ENCODE measurements at regions not wholly inside any gene's neighbourhood (a gene's known extent, or its start where the extent isn't known, plus 50 kb on each side); places are given as distances from the start of the nearest gene placed in this dataset.
"Not testable (repeated sequence)": the region's sequence is repeated elsewhere in the genome, so short reads cannot be mapped to it uniquely, and the experiment has no call there.

GRCh38 chr16:35614883-35615282 lies 2155.5 kb downstream of the TP53TG3F start:
- TF ChIP-seq CTCF (tag by site-specific recombination; IDR thresholded peaks at IDR 0.05); ZNF549 (tag by site-specific recombination; IDR thresholded peaks at IDR 0.05); MYNN (tag by site-specific recombination; IDR thresholded peaks at IDR 0.05; ENCODE audit: borderline replicate concordance); ZNF341 (tag by site-specific recombination; IDR thresholded peaks at IDR 0.05; ENCODE audit: low read depth); YY1 (tag by site-specific recombination; IDR thresholded peaks at IDR 0.05); KLF9 (tag by site-specific recombination; IDR thresholded peaks at IDR 0.05; ENCODE audit: low read depth); BCL11A (tag by site-specific recombination; IDR thresholded peaks at IDR 0.05; ENCODE audit: low read depth); TCF7L2 (IDR thresholded peaks at IDR 0.05; ENCODE audit: borderline replicate concordance, low read depth, low read length); REST (tag by site-specific recombination; IDR thresholded peaks at IDR 0.05); ZFP37 (tag by site-specific recombination; IDR thresholded peaks at IDR 0.05); ZNF223 (tag by site-specific recombination; IDR thresholded peaks at IDR 0.05); OVOL3 (tag by site-specific recombination; IDR thresholded peaks at IDR 0.05): not testable (repeated sequence)
